Astrocyte of the spinal cord (primary cell): ENCODE measurements at regions not wholly inside any gene's neighbourhood (a gene's known extent, or its start where the extent isn't known, plus 50 kb on each side); places are given as distances from the start of the nearest gene placed in this dataset.
A peak's percentile ranks its signal among the peaks of the same experiment; 100 is the strongest.

Experiments used
- DNase-seq: peaks from one replicate; pipeline ENCODE4 v3.0.0; 2011; ENCODE audit warnings: low read depth, low spot score
- H3K4me3 ChIP-seq: 2 replicates; pipeline ENCODE4 v1.5.1; 2011; ENCODE audit warnings: low read depth, mild to moderate bottlenecking, low read length, moderate library complexity
- CTCF ChIP-seq: IDR thresholded peaks from 2 replicates; pipeline ENCODE4 v1.5.1; 2012; ENCODE audit warnings: low read depth, mild to moderate bottlenecking, low read length, inconsistent platforms
- in situ Hi-C: cut with HindIII; loops from 2 replicates; pipeline ENCODE4 v1.10.0; 2017; ENCODE audit warnings: low sequenced_read_pairs

- TF ChIP-seq CTCF: no peak
- in situ Hi-C loops: no loop called here
Measured at GRCh38 chr1:87906078-87906477, 577.4 kb downstream of the LMO4 start.

GRCh38 chr1:87913361-87913760 lies 584.7 kb downstream of the LMO4 start:
- TF ChIP-seq CTCF: no peak
- H3K4me3 ChIP-seq: no peak overlapping the region
- DNase-seq: no peak
- in situ Hi-C loops: no loop called here

More at GRCh38 chr1:87906078-87906477, 577.4 kb downstream of the LMO4 start:
- no peak for DNase-seq
- H3K4me3 ChIP-seq: no peak overlapping the region

- no peak for TF ChIP-seq CTCF
- H3K4me3 ChIP-seq: no peak overlapping the region
- DNase-seq: peak; percentile 77
- in situ Hi-C loops: no loop called here
Measured at GRCh38 chr1:87914396-87914795, 585.7 kb downstream of the LMO4 start.

- TF ChIP-seq CTCF: no peak
- DNase-seq: no peak
- in situ Hi-C loops: no loop called here
- no peak overlapping the region for H3K4me3 ChIP-seq
Measured at GRCh38 chr1:87915771-87916170, 587.1 kb downstream of the LMO4 start.

GRCh38 chr1:87916965-87917364 lies 588.3 kb downstream of the LMO4 start:
- DNase-seq: no peak
- H3K4me3 ChIP-seq: no peak overlapping the region
- TF ChIP-seq CTCF: no peak
- in situ Hi-C loops: no loop called here

- DNase-seq: no peak
- no peak for TF ChIP-seq CTCF
- H3K4me3 ChIP-seq: no peak overlapping the region
- in situ Hi-C loops: no loop called here
Measured at GRCh38 chr1:87918398-87918797, 589.7 kb downstream of the LMO4 start.

- no peak overlapping the region for H3K4me3 ChIP-seq
- in situ Hi-C loops: no loop called here
- TF ChIP-seq CTCF: no peak
- no peak for DNase-seq
Measured at GRCh38 chr1:87922885-87923284, 594.2 kb downstream of the LMO4 start.
